ENCODE measurements at regions not wholly inside any gene's neighbourhood (a gene's known extent, or its start where the extent isn't known, plus 50 kb on each side); places are given as distances from the start of the nearest gene placed in this dataset.

- H3K4me1 ChIP-seq (ENCODE audit: insufficient read depth): no peaks in the 10 kb centered on the region
- no peak overlapping the region for H3K4me3 ChIP-seq
- no peaks in the 10 kb centered on the region for H3K27me3 ChIP-seq
- H3K79me2 ChIP-seq: no peaks in the 10 kb centered on the region
- H3K4me2 ChIP-seq: no peak overlapping the region
- no peak overlapping the region for H3K27ac ChIP-seq
- no peaks in the 10 kb centered on the region for H3K9me2 ChIP-seq (replicated peaks; ENCODE audit: insufficient read depth)
- no peak overlapping the region for H2AFZ ChIP-seq
- H3K9me3 ChIP-seq (ENCODE audit: low read depth): no peaks in the 10 kb centered on the region
- no peaks in the 10 kb centered on the region for H4K20me1 ChIP-seq (ENCODE audit: insufficient read depth, poor library complexity, severe bottlenecking)
- no peak for DNase-seq (ENCODE audit: low spot score)
- WGBS (ENCODE audit: low lambda C conversion rate, missing lambda C conversion rate): 70% methylated on average over 2 of the region's 2 CpGs
- TF ChIP-seq EZH2phosphoT487 (IDR thresholded peaks at IDR 0.05; ENCODE audit: low read depth, severe bottlenecking, unreplicated experiment): no peak
- TF ChIP-seq CTCF (IDR thresholded peaks at IDR 0.05; ENCODE audit: poor library complexity): no peak
- TF ChIP-seq EZH2 (IDR thresholded peaks at IDR 0.05; ENCODE audit: borderline replicate concordance): no peak
- no peaks in the 10 kb centered on the region for H3K36me3 ChIP-seq (replicated peaks; ENCODE audit: insufficient read depth, low read depth)
These were observed 179.3 kb upstream of the PZP start for GRCh38 chr12:9387450-9387849.

GRCh38 chr12:9383585-9383984 lies 175.4 kb upstream of the PZP start:
- H3K9me2 ChIP-seq (replicated peaks; ENCODE audit: insufficient read depth): no peaks in the 10 kb centered on the region
- no peaks in the 10 kb centered on the region for H3K36me3 ChIP-seq (replicated peaks; ENCODE audit: insufficient read depth, low read depth)
- H3K27me3 ChIP-seq: no peaks in the 10 kb centered on the region
- TF ChIP-seq EZH2phosphoT487 (IDR thresholded peaks at IDR 0.05; ENCODE audit: low read depth, severe bottlenecking, unreplicated experiment) (no peak), CTCF (IDR thresholded peaks at IDR 0.05; ENCODE audit: poor library complexity) (no peak), EZH2 (IDR thresholded peaks at IDR 0.05; ENCODE audit: borderline replicate concordance) (no peak)
- no peak overlapping the region for H3K27ac ChIP-seq
- H3K4me2 ChIP-seq: no peak overlapping the region
- no peaks in the 10 kb centered on the region for H3K9me3 ChIP-seq (ENCODE audit: low read depth)
- H3K4me1 ChIP-seq (ENCODE audit: insufficient read depth): no peaks in the 10 kb centered on the region
- H4K20me1 ChIP-seq (ENCODE audit: insufficient read depth, poor library complexity, severe bottlenecking): no peaks in the 10 kb centered on the region
- H2AFZ ChIP-seq: no peak overlapping the region
- DNase-seq (ENCODE audit: low spot score): no peak
- WGBS (ENCODE audit: low lambda C conversion rate, missing lambda C conversion rate): 67% methylated on average over 4 of the region's 4 CpGs
- no peaks in the 10 kb centered on the region for H3K79me2 ChIP-seq
- H3K4me3 ChIP-seq: no peak overlapping the region

- Histone ChIP-seq H3K9me3 (ENCODE audit: low read depth) (no peaks in the 10 kb centered on the region), H3K36me3 (replicated peaks; ENCODE audit: insufficient read depth, low read depth) (no peaks in the 10 kb centered on the region), H3K27me3 (no peaks in the 10 kb centered on the region), H3K79me2 (no peaks in the 10 kb centered on the region), H4K20me1 (ENCODE audit: insufficient read depth, poor library complexity, severe bottlenecking) (no peaks in the 10 kb centered on the region), H3K4me1 (ENCODE audit: insufficient read depth) (no peaks in the 10 kb centered on the region), H3K4me3 (no peak overlapping the region), H3K4me2 (no peak overlapping the region), H2AFZ (no peak overlapping the region), H3K27ac (no peak overlapping the region), H3K9me2 (replicated peaks; ENCODE audit: insufficient read depth) (no peaks in the 10 kb centered on the region)
- no peak for DNase-seq (ENCODE audit: low spot score)
- WGBS (ENCODE audit: low lambda C conversion rate, missing lambda C conversion rate): 66% methylated on average over 2 of the region's 2 CpGs
- TF ChIP-seq EZH2 (IDR thresholded peaks at IDR 0.05; ENCODE audit: borderline replicate concordance) (no peak), EZH2phosphoT487 (IDR thresholded peaks at IDR 0.05; ENCODE audit: low read depth, severe bottlenecking, unreplicated experiment) (no peak), CTCF (IDR thresholded peaks at IDR 0.05; ENCODE audit: poor library complexity) (no peak)
These were observed 173.4 kb upstream of the PZP start for GRCh38 chr12:9381619-9382018.

- no peaks in the 10 kb centered on the region for H3K9me2 ChIP-seq (replicated peaks; ENCODE audit: insufficient read depth)
- no peak overlapping the region for H2AFZ ChIP-seq
- H3K36me3 ChIP-seq (replicated peaks; ENCODE audit: insufficient read depth, low read depth): no peaks in the 10 kb centered on the region
- no peaks in the 10 kb centered on the region for H4K20me1 ChIP-seq (ENCODE audit: insufficient read depth, poor library complexity, severe bottlenecking)
- no peak for DNase-seq (ENCODE audit: low spot score)
- 96% methylated on average over 4 of the region's 4 CpGs for WGBS (ENCODE audit: low lambda C conversion rate, missing lambda C conversion rate)
- no peak overlapping the region for H3K27ac ChIP-seq
- no peaks in the 10 kb centered on the region for H3K9me3 ChIP-seq (ENCODE audit: low read depth)
- H3K27me3 ChIP-seq: no peaks in the 10 kb centered on the region
- no peaks in the 10 kb centered on the region for H3K4me1 ChIP-seq (ENCODE audit: insufficient read depth)
- H3K4me3 ChIP-seq: no peak overlapping the region
- H3K4me2 ChIP-seq: no peak overlapping the region
- H3K79me2 ChIP-seq: no peaks in the 10 kb centered on the region
- TF ChIP-seq EZH2phosphoT487 (IDR thresholded peaks at IDR 0.05; ENCODE audit: low read depth, severe bottlenecking, unreplicated experiment): no peak
These were observed 172.5 kb upstream of the PZP start for GRCh38 chr12:9380650-9381049.
